Parathyroid adenoma (tissue), 2 donors: ENCODE measurements at regions not wholly inside any gene's neighbourhood (a gene's known extent, or its start where the extent isn't known, plus 50 kb on each side); places are given as distances from the start of the nearest gene placed in this dataset.

Experiments used
- H2AFZ ChIP-seq: fragments of 300-600 bp; sonication (generic); one replicate; pipeline ENCODE4 v1.7.0; 2017; ENCODE audit warnings: antibody characterized with exemption, mild to moderate bottlenecking
- H3K27ac ChIP-seq: fragments of 300-600 bp; sonication (generic); one replicate; pipeline ENCODE4 v1.7.0; 2017
- H3K27me3 ChIP-seq: fragments of 300-600 bp; sonication (generic); one replicate; pipeline ENCODE4 v1.7.0; 2017; ENCODE audit warnings: low read length; ENCODE audit not compliant: control insufficient read depth, insufficient read depth
- H3K36me3 ChIP-seq: fragments of 300-600 bp; sonication (generic); one replicate; pipeline ENCODE4 v1.7.0; 2017; ENCODE audit warnings: low read length; ENCODE audit not compliant: control insufficient read depth, insufficient read depth
- H3K4me1 ChIP-seq: fragments of 300-600 bp; sonication (generic); one replicate; pipeline ENCODE4 v1.7.0; 2017; ENCODE audit warnings: control low read depth
- H3K4me2 ChIP-seq: fragments of 300-600 bp; sonication (generic); one replicate; pipeline ENCODE4 v1.7.0; 2017; ENCODE audit warnings: low read length
- H3K4me3 ChIP-seq: fragments of 300-600 bp; sonication (generic); one replicate; pipeline ENCODE4 v1.7.0; 2017; ENCODE audit warnings: low read depth, low read length
- H3K79me2 ChIP-seq: fragments of 300-600 bp; sonication (generic); one replicate; pipeline ENCODE4 v1.7.0; 2017; ENCODE audit warnings: control low read depth
- H3K9ac ChIP-seq: fragments of 300-600 bp; sonication (generic); one replicate; pipeline ENCODE4 v1.7.0; 2017; ENCODE audit warnings: mild to moderate bottlenecking
- H3K9me3 ChIP-seq: fragments of 300-600 bp; sonication (generic); one replicate; pipeline ENCODE4 v1.7.0; 2017; ENCODE audit warnings: low read length; ENCODE audit not compliant: control insufficient read depth
- CTCF ChIP-seq: fragments of 300-600 bp; sonication (generic); IDR thresholded peaks from one replicate; pipeline ENCODE4 v1.7.0; 2017; ENCODE audit warnings: antibody characterized with exemption, mild to moderate bottlenecking
- donor health status: primary hyperparathyroidism.

- Histone ChIP-seq H3K4me3 (no peak overlapping the region), H2AFZ (no peak overlapping the region), H3K79me2 (no peaks in the 10 kb centered on the region), H3K27ac (no peak overlapping the region), H3K36me3 (no peaks in the 10 kb centered on the region), H3K9ac (no peak overlapping the region), H3K4me2 (no peak overlapping the region), H3K4me1 (no peaks in the 10 kb centered on the region), H3K9me3 (no peaks in the 10 kb centered on the region), H3K27me3 (no peaks in the 10 kb centered on the region)
- TF ChIP-seq CTCF: no peak
Observed at GRCh38 chr14:40485688-40486087, 1053.5 kb upstream of the FBXO33 start.

- Histone ChIP-seq H3K9ac (no peak overlapping the region), H3K4me2 (no peak overlapping the region), H3K79me2 (no peaks in the 10 kb centered on the region), H3K4me1 (no peaks in the 10 kb centered on the region), H3K36me3 (no peaks in the 10 kb centered on the region), H3K9me3 (no peaks in the 10 kb centered on the region), H3K4me3 (no peak overlapping the region), H3K27ac (no peak overlapping the region), H2AFZ (no peak overlapping the region), H3K27me3 (no peaks in the 10 kb centered on the region)
- no peak for TF ChIP-seq CTCF
Observed at GRCh38 chr14:40476005-40476404, 1043.8 kb upstream of the FBXO33 start.

GRCh38 chr14:40467969-40468368, 1035.7 kb upstream of the FBXO33 start:
- H3K36me3 ChIP-seq: no peaks in the 10 kb centered on the region
- no peaks in the 10 kb centered on the region for H3K27me3 ChIP-seq
- no peak overlapping the region for H3K27ac ChIP-seq
- no peak overlapping the region for H3K9ac ChIP-seq
- no peak overlapping the region for H3K4me3 ChIP-seq
- no peaks in the 10 kb centered on the region for H3K9me3 ChIP-seq
- H3K4me2 ChIP-seq: no peak overlapping the region
- no peak overlapping the region for H2AFZ ChIP-seq
- H3K79me2 ChIP-seq: no peaks in the 10 kb centered on the region
- H3K4me1 ChIP-seq: no peaks in the 10 kb centered on the region
- TF ChIP-seq CTCF: no peak

GRCh38 chr14:40464531-40464930, 1032.3 kb upstream of the FBXO33 start:
- Histone ChIP-seq H3K36me3 (no peaks in the 10 kb centered on the region), H3K27ac (no peak overlapping the region), H3K79me2 (no peaks in the 10 kb centered on the region), H2AFZ (no peak overlapping the region), H3K4me2 (no peak overlapping the region), H3K4me1 (no peaks in the 10 kb centered on the region), H3K27me3 (no peaks in the 10 kb centered on the region), H3K9me3 (no peaks in the 10 kb centered on the region), H3K4me3 (no peak overlapping the region), H3K9ac (no peak overlapping the region)
- TF ChIP-seq CTCF: no peak

- H3K36me3 ChIP-seq: no peaks in the 10 kb centered on the region
- H3K9me3 ChIP-seq: no peaks in the 10 kb centered on the region
- no peak overlapping the region for H3K4me3 ChIP-seq
- no peak overlapping the region for H2AFZ ChIP-seq
- no peaks in the 10 kb centered on the region for H3K4me1 ChIP-seq
- no peak overlapping the region for H3K4me2 ChIP-seq
- TF ChIP-seq CTCF: no peak
- H3K9ac ChIP-seq: no peak overlapping the region
- no peaks in the 10 kb centered on the region for H3K79me2 ChIP-seq
- H3K27ac ChIP-seq: no peak overlapping the region
- no peaks in the 10 kb centered on the region for H3K27me3 ChIP-seq
Observed at GRCh38 chr14:40463886-40464285, 1031.7 kb upstream of the FBXO33 start.
